Prostate gland (tissue), 2 donors: ENCODE measurements at regions not wholly inside any gene's neighbourhood (a gene's known extent, or its start where the extent isn't known, plus 50 kb on each side); places are given as distances from the start of the nearest gene placed in this dataset.

Source experiments
- POLR2A ChIP-seq: fragments of 450-650 bp; IDR thresholded peaks from one replicate; pipeline ENCODE4 v1.6.1; 2016; ENCODE audit warnings: antibody characterized with exemption, mild to moderate bottlenecking
- POLR2AphosphoS5 ChIP-seq: sonication (generic); formaldehyde crosslinking; IDR thresholded peaks from one replicate; pipeline ENCODE4 v1.6.1; 2017; ENCODE audit warnings: antibody characterized with exemption
- TF ChIP-seq, protein P1 (sequence below), 4 experiments: fragments of 200-600 bp in 2 of 4; fragments of 450-650 bp in 2 of 4; sonication (generic) in 2 of 4; IDR thresholded peaks; 1 replicate in 3 of 4; 2 replicates in 1 of 4; pipeline ENCODE4 v1.5.1; 2016 to 2019; ENCODE audit warnings: antibody characterized with exemption in 4 of 4, mild to moderate bottlenecking in 2 of 4, moderate library complexity in 2 of 4

DNA sequence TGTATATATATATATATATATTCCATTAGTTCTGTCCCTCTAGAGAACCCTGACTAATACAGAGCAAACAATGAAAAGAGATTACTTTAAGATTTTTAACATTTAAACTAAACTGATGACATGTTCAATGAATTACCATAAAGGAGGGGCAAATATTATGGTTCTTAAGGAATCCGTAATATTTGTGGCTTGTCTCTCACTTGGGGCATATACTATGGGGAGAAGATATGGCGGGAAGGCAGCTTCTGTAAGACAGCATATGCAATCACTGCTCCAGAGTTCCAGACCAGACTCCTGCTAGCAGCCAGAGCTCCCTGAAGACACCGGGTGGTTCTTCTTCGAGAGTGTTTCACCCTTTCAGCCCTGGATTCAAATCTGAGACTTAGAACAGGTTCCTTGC is 321.1 kb upstream of the NT5E start:
- TF ChIP-seq, protein P1, sequence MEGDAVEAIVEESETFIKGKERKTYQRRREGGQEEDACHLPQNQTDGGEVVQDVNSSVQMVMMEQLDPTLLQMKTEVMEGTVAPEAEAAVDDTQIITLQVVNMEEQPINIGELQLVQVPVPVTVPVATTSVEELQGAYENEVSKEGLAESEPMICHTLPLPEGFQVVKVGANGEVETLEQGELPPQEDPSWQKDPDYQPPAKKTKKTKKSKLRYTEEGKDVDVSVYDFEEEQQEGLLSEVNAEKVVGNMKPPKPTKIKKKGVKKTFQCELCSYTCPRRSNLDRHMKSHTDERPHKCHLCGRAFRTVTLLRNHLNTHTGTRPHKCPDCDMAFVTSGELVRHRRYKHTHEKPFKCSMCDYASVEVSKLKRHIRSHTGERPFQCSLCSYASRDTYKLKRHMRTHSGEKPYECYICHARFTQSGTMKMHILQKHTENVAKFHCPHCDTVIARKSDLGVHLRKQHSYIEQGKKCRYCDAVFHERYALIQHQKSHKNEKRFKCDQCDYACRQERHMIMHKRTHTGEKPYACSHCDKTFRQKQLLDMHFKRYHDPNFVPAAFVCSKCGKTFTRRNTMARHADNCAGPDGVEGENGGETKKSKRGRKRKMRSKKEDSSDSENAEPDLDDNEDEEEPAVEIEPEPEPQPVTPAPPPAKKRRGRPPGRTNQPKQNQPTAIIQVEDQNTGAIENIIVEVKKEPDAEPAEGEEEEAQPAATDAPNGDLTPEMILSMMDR (IDR thresholded peaks at IDR 0.05), result no peak
- TF ChIP-seq POLR2A (no peak), POLR2AphosphoS5 (no peak)
